ENCODE measurements at regions not wholly inside any gene's neighbourhood (a gene's known extent, or its start where the extent isn't known, plus 50 kb on each side); places are given as distances from the start of the nearest gene placed in this dataset.

DNA sequence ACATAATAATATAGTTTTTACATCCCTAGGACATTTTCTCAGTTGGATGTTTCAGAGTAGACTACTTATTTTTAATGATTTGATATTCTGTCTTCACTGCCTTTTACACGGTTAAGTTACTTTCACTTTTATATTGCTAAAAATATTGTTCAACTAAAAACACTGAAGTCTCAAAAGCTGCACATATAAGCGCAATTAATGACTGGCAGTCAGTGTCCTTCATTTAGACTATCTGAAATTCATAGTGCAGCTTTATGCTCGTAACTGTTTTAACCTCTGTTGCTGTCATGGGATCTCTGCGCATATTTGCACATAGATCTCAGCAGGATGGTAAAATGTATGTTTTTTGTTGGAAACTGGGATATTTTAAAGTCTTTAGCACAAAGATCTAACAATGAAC lies 864.3 kb downstream of the SLITRK6 start:
- no peak for DNase-seq

DNA sequence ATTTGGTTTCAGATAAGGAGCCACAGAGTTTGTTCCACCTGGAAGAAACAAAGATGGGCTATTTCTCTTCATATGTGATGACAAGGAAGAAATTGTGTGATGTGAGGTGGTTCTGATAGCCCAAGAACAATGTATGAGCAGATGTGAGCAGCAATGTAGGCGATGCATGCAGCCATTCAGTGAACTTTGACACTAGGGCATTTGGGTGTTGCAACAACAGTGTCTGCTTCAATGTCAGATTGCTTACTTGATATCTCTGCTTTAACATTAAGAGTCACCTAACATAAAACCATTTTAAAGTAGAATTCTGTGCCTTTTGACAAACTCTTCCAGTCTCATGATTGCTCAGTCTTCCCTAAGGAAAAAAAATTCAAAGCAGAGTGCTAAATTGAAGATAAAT lies 865.4 kb downstream of the SLITRK6 start:
- no peak for DNase-seq

DNA sequence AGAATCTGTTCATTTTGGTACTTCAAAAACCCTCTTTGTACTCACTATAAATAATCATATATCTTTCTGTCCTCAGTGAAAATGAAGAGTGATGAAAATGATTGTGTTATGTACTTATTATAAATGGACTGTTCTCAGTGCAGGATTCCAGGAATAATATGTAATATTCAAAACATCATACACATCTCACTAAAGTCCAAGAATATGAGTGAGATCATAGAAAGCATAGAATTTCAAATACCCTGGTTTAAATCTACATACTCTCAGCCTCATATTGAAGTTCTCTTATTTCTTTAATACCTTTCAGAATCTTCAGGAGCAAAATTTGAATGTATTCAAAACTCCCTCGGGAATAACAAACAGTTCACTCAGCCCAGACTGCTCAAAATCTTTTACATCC lies 868.0 kb downstream of the SLITRK6 start:
- no peak for DNase-seq

DNA sequence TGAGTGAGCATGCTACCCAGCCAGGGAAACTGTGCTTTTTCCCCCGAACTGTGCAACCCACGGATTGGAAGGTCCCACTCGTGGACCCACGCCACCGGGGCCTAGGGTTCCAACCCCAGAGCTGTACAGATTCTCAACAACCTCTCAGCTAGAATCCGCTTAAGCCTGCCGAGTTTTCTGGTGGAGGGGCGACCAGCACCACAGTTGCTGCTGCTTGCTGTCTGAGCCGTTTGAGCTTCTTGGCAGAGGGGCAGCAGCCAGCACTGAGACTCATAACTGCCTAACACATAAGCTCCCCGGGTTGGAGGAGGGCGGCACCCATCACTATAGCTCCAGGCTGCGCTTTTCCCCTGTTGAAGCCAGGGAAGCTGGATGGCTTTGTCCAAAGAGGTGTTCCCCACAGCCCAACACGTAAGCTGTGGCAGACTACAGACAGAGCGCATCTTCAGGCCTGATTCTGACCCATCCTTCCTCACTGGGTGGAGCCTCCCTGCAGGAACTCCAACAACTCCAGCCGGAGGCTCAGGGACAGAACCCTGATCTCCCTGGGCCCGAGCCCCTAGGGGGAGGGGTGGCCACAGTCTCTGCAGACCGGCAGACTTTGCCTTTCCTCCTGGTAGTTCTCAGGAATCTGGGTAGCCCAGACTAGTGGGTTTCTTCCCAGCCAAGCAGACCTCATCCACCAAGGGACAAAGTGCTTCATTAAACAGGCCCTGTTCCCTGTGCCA lies 871.6 kb downstream of the SLITRK6 start:
- no peak for DNase-seq

DNA sequence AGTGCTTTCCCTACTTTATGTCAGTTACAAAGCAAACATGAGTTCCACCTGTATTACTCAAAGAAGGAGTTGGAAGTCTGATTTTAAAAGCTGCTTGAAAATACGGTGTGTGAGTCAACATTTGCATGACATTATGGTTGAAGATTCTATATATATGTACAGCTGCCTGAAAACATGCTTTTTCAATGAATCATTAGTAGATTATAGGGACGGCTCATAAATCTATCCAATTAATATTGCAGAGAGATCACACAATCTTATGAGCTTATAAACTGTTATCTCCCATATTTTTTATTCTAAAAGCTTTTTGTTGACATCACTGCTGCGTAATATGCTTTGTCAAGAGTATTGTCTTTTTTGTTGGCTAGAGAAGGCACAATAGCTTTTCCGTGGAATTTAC lies 873.8 kb downstream of the SLITRK6 start:
- DNase-seq = no peak

DNA sequence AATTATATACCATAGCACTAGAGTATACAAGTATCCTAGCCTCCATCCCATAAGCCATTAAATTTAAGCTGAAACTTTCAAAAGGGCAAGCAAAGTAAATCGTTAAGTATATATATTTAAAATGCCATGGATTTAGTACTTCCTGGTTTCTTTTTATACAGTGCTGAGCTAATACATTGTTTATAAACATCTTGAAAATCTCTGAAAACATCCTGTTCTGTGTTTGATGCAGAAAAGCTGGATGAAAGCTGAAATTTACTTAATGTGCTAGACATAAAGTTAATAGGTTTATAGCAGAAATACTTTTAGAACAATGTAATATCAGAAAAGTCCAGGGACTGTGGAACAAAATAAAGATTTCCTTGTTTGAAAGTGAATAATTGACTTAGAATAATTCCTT lies 875.4 kb downstream of the SLITRK6 start:
- no peak for DNase-seq

DNA sequence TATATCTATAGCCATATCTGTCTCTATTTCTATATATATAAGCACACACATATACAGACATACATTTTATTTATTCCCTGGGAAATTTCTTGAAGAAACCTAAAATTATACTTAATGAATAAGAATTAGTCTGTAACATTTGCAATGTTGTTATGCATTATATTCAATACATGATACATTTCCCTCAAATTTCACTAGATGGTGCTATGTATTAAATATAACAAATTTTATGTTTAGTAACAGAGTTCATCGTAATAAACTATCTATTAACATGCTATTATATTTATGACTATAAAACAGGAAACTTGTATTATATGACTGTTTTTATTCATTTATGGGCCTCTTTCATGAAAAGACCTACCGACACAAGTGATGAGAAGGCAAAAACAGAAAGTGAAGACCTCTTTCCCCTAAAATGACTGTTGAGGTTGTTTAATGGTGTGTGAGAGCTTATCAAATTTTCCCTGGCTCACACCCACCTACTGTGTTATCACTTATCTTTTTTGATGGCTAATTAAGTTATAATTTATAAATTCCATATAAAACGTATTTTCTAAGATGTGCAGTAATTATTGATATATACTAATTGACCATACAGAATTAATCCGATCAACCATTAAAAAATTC lies 881.9 kb downstream of the SLITRK6 start:
- no peak for DNase-seq

DNA sequence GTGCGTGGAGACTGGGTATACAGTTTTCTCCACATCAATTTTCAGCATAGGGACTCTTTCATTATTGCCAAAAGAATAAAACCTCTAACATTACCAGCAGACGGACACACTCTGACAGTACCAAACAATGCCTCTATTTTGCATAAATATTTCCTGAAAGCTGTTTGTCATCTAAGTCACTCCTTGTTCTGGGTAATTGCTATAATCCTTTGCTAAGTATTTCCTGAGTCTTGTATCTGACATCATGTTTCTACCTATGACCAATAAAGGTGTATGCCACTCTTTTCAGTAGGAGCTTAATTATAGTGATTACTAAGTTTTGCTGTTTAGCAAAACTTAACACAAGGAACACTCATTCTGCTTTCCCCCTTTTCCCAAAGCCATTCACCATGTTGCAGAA lies 886.5 kb downstream of the SLITRK6 start:
- no peak for DNase-seq

DNA sequence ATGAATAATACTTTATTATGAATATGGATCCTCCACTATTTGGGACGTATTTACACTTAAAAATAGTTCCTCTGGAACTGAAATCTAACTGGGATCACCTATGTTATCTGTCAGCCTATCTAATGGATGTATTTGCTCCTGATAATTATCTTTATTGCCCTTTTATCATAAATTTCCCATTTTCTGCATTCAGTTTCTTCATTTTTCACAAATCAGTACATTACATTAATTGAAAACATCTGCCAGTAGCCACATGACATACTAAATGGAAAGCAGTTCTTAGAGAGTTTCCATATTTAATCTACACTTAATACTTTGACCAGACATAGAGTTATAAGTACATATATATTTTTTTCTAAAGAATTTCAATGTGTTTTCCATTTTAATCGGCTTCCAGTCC lies 888.8 kb downstream of the SLITRK6 start:
- no peak for DNase-seq

DNA sequence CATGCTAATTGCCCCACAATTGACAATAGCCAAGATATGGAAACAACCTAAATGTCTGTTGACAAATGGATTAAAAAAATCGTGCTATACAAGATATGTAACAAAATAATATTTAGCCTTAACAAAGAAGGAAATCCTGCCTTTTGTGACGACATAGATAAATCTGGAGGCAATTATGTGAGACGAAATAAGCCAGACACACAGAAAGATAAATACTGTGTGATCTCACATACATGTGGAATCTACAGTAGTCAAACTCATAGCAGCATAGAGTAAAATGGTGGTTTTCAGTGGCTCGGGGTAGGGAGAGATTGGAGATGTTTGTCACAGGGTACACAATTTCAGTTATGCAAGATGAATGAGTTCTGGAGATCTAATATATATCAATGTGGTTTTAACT lies 895.8 kb downstream of the SLITRK6 start:
- DNase-seq = no peak

DNA sequence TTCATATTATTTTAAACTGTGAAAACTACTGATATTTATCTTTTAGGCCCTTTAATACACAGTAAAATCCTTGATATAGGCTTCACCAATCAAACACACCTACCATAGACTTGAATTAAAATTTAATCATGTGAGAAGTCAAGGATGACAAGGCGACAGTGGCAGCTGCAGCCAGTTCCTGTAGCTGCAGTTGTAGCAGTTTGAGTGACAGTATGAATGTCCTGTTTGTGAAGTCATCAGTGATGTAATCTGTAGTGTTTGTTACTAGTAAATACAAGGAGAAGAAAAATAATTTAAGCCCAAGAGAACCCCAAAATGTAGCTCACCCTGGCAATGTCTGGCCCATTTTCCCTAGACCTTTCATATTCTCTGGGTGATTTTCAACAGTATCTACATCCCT lies 897.0 kb downstream of the SLITRK6 start:
- DNase-seq = no peak

DNA sequence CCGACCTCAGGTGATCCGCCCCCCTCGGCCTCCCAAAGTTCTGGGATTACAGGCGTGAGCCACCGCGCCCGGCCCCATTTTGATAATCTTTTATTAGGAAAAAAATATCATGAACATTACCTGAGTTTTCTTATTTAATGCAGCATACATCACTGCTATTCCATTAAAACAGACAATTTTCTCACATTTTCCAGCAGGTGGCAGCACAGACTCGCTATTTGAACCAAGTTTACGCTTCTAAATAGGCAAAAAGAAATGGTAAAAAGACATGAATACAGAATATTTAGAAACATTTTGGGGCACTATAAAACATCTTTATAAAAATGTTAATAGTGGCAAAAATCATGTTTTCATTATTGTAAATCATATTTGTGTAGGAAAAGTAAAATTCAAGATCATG lies 903.1 kb downstream of the SLITRK6 start:
- no peak for DNase-seq

DNA sequence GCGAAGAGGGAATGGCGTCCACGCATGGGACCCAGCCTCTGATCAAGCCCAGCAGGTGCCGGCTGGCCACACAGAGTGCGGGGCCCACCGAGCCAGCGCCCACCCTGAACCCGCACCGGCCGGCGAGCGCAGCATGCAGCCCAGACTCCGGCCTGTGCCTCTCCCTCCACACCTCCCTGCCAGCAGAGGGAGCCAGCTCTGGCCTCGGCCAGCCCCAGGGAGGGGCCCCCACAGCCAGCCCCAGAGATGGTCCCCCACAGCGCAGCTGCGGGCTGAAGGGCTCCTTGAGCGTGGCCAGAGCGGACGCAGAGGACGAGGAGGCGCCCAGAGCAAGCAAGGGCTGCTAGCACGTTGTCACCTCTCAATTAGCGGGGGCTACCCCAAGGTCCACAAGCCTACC lies 904.5 kb downstream of the SLITRK6 start:
- no peak for DNase-seq

DNA sequence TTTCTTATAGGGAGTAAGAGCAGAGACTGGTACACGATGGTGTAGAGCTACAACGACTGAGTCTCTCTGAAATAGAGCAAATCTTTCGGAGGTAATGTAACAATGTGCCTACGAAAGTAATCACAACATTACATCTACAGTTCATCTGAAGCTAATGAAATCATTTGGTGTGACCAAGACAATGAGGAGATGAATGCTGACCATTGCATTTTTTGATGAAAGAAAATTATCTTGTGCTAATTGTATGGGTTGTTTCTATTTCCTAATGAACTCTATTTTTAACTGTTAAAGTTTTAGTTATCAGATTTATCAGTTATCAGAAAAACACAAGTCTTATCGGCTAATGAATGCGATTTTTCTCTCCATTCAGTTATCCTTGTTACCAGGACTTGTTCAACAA lies 913.4 kb downstream of the SLITRK6 start:
- no peak for DNase-seq

DNA sequence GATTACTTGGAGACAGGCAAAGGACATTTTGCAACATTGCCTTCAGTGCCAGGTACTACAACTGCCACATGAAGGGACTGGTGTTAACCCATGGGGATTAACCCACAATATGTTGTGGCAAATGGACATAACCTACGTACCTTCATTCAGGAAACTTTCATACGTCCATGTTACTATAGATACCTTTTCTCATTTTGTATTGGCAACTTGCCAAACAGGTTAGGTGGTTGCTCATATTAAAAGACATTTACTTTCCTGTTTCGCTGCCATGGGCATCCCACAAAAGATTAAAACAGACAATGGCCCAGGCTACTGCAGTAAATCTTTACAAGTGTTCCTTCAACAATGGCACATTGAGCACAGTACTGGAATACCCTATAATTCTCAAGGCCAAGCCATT lies 925.3 kb downstream of the SLITRK6 start:
- DNase-seq = no peak

DNA sequence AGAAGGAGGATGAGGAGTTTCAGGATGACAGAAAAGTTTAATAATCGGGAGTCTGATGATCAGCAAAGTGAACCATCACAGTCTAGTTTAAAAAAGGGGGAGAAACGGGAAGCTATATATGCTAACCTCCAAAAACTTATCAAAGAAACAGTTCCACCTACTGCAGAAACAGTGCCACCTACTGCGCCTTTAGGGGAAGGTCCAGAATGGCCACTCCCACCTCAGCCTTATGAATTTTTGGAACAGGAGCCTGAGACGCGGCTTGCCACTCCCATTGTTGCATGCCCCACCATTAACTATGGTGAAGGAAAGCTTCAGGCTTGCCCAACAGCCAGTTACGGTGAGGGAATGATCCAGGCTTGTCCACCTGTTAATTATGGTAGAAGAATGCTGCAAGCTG lies 929.0 kb downstream of the SLITRK6 start:
- no peak for DNase-seq

DNA sequence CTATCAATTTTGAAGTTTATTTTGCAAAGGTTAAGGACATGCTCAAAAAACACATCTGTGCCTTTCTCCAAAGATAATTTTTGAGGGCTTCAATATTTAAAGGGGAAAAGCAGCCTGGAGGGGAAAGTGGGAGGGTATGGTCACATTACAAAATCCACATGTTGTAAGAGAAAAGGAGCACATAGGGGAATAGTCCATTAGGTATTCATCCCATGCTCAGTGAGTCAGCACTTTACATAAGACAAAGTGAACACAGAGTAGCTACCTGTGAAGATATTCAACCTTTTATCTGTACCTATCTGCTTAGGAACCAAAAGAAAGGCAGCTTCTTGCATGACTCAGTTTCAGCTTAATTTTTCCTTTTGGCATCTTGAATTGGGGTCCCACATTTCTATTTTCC lies 932.0 kb downstream of the SLITRK6 start:
- no peak for DNase-seq

DNA sequence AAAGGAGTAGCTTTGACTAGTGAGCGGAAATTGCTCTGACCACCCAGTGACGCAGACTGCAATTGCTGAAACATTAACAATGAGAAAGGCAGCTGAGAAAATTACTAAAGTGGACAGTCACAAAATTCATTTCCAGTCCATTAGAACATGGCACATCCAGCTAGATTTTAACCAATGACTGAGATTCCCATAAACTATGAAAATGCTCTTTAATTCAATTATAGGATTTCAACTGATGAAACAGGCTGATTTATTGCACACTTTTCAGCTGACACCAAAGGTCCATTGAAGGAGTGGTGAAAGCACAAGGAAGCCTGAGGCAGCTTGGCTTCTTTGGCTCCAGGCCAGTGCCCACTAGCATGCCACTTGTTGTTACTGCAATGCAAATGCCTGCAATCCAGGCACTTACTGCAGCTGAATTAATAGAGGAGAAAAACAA lies 933.4 kb downstream of the SLITRK6 start:
- no peak for DNase-seq

DNA sequence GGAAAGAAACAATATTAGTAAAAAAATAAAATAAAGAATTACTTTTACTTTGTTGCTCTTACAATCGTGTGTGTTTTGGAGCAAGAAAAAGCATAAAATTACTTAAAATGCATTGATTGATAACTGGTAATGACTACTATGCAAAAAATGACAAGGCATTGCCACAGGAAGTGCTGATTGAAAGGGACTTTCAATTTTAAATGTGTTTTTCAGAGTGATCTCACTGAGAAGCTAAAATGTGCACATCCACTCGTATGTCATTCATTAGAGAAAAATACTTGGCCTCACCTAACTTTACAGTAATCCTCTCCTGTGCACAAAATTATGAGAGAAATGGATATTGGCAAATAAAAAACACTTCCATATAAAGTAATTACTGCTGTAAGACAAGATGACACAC lies 934.9 kb downstream of the SLITRK6 start:
- DNase-seq = no peak

DNA sequence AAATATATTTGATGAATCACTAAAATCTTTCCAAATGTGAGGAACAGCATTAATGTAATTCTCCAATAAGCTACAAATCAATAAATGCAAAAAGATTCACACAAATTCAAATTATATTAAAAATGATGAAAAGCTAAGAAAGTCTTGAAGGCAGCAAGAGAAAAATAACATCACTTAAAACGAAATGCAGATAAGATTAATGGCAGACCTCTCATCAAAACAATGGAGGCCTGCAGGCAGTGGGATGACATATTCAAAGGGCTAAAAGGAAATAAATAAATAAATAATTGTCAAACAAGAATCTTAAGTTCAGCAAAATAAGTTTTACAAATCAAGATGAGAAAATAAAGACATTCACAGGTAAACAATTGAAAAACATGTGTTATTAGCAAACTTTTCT lies 952.1 kb downstream of the SLITRK6 start:
- DNase-seq = no peak

DNA sequence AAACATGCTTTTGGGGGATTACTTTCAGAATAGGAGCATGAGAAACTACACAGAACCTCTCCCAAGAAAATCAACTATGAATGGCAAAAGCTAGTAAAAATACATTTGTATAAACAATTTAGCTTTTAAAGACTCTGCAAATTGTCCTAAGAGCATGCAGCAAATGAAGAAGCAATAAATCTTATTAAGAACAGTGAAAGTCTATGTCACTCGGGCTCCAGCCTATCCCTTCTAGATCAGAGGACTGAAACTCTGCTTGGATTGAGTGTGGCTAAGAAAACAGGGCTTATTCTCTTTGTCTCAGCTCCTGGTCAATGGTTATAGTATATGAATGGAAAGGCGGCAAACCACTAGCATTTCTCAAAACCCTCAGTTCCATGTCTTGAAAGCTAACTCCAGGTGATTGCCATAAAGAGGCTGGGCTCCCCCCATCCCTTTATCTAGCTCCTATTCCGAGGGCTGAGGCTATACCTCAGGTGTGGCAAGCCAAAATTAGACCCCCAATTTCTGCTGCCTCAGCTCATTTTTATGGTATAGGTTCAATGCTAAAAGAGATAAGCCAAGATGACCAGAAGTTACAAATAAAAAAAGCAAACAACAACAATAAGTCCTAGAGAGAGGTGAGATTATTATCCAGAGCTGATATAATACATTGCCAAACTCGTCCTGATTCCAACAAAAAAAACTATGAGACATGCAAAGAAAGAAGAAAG lies 953.2 kb downstream of the SLITRK6 start:
- no peak for DNase-seq

DNA sequence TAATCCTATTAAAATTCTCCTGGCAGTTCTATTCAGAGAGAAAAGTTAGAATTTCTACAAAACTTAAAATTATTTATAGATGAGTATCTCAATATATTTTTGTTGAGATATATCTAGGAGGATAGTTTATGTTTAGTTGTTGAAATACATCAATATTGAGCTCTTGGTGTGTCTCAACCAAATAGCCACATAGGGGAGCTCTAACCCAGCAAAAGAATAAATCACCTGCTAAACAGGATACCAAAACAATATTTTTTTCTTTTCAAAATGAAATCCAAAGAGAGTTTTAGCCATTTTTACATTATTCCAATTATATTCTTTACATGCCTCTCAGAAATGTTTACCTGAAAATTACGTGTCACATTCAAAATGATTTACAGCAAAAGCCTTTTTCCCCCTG lies 954.7 kb downstream of the SLITRK6 start:
- no peak for DNase-seq

DNA sequence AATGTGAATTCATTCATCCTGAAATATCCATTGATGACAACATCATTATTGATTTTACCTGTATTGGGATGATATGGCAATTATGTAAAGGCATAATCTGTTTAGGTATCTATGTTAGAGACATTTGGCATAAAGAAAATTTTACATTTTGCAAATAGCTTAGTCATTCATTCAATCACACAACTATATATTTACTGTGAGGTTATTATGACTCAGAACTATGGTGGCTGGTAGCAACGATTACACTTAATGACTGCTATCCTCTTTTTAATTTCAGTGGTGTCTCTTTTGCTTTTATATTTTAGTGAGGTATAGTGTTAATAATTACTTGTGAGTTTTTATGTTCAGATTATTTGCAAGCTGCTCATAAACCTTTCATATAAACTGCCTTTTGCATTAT lies 955.9 kb downstream of the SLITRK6 start:
- DNase-seq = no peak

DNA sequence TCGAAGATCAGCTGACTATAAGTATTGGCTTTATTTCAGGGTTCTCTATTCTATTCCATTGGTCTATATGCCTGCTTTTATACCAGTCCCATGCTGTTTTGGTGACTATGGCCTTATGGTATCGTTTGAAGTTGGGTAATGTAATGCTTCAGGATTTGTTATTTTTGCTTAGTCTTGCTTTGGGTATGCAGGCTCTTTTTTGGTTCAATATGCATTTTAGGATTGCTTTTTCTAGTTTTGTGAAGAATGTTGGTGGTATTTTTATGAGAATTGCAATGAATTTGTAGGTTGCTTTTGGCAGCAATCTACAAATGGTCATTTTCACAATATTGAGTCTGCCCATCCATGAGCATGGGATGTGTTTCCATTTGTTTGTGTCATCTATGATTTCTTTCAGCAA lies 951.9 kb upstream of the SLITRK1 start:
- no peak for DNase-seq

Measured in CD4-positive, alpha-beta T cell treated with Interferon gamma for 1 hour (primary cell).